ENCODE measurements at regions not wholly inside any gene's neighbourhood (a gene's known extent, or its start where the extent isn't known, plus 50 kb on each side); places are given as distances from the start of the nearest gene placed in this dataset.

DNA sequence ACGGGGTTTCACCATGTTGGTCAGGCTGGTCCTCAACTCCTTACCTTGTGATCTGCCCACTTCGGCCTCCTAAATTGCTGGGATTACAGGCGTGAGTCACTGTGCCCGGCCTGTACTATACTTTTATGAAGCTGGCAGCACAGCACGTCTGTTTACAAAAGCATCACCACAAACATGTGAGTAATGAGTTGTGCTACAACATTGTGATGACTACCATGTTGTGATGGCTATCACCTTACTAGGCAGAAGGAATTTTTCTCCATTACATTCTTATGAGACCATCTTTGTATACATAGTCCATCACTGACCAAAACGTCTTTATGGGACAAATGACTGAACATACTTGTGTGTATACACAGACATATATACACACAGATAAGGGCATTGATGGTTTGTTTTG lies 1019.0 kb downstream of the CDH18 start:
- DNase-seq (ENCODE audit: extremely low spot score in 2 of 2), result no peak
- Histone ChIP-seq H3K27ac (no peak overlapping the region), H3K4me3 (no peak overlapping the region), H3K36me3 (no peaks in the 10 kb centered on the region), H3K27me3 (no peaks in the 10 kb centered on the region), H3K4me1 (no peaks in the 10 kb centered on the region), H3K9me3 (no peaks in the 10 kb centered on the region)
- TF ChIP-seq POLR2A (IDR thresholded peaks at IDR 0.05) (no peak), POLR2AphosphoS5 (IDR thresholded peaks at IDR 0.05; ENCODE audit: insufficient read depth in 1 of 2, low read depth in 1 of 2) (no peak)
- TF ChIP-seq, protein P1, sequence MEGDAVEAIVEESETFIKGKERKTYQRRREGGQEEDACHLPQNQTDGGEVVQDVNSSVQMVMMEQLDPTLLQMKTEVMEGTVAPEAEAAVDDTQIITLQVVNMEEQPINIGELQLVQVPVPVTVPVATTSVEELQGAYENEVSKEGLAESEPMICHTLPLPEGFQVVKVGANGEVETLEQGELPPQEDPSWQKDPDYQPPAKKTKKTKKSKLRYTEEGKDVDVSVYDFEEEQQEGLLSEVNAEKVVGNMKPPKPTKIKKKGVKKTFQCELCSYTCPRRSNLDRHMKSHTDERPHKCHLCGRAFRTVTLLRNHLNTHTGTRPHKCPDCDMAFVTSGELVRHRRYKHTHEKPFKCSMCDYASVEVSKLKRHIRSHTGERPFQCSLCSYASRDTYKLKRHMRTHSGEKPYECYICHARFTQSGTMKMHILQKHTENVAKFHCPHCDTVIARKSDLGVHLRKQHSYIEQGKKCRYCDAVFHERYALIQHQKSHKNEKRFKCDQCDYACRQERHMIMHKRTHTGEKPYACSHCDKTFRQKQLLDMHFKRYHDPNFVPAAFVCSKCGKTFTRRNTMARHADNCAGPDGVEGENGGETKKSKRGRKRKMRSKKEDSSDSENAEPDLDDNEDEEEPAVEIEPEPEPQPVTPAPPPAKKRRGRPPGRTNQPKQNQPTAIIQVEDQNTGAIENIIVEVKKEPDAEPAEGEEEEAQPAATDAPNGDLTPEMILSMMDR (IDR thresholded peaks at IDR 0.05), result no peak
- intact Hi-C loops (cut with DNase I), result no loop called here

DNA sequence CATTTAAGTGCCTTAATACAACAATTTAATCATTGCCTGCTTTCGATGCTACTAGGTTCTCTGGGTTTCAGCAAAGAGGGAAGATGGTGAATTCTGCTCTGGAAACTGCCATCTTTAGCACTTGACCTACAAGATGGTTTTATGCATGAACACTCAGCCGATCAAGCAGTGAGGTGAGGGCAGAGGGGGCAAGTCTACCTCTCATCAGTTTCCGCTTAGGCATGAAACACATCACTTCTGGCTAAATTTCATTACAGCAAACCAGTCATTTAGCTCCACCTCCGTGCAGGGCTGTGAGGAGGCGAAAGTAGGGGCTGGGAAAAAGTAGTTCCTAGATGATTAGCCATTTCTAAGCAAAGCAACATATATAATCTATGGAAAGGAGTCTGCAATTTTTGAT lies 1018.0 kb downstream of the CDH18 start:
- Histone ChIP-seq H3K4me3 (no peak overlapping the region), H3K27ac (no peak overlapping the region), H3K9me3 (no peaks in the 10 kb centered on the region), H3K27me3 (no peaks in the 10 kb centered on the region), H3K36me3 (no peaks in the 10 kb centered on the region), H3K4me1 (no peaks in the 10 kb centered on the region)
- DNase-seq (ENCODE audit: extremely low spot score in 2 of 2), result no peak
- intact Hi-C loops (cut with DNase I), result no loop called here
- TF ChIP-seq POLR2AphosphoS5 (IDR thresholded peaks at IDR 0.05; ENCODE audit: insufficient read depth in 1 of 2, low read depth in 1 of 2) (no peak), POLR2A (IDR thresholded peaks at IDR 0.05) (no peak)
- TF ChIP-seq, protein P1 (IDR thresholded peaks at IDR 0.05), result no peak

DNA sequence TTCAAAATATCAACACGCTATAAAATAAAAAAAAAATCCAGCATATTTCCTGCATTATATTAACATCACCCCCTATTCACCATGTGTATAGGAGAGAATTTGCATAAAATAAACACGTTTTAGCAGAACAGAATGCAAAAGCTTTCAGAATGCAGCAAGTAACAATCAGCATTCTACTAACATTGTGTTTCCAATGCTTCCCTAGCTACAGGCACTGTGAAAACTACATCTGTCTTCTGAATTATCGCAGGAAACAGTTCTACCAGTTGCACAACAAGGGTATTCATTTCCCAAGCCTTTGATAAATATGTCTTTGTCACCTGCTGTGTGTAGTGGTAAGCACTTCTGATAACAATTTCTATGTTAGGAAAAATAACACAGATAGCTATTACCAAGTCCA lies 1015.8 kb downstream of the CDH18 start:
- H3K36me3 ChIP-seq, result no peaks in the 10 kb centered on the region
- no peak for DNase-seq (ENCODE audit: extremely low spot score in 2 of 2)
- H3K27ac ChIP-seq, result no peak overlapping the region
- no peak for TF ChIP-seq POLR2A (IDR thresholded peaks at IDR 0.05)
- TF ChIP-seq, protein P1 (IDR thresholded peaks at IDR 0.05), result no peak
- intact Hi-C loops (cut with DNase I), result no loop called here
- no peak overlapping the region for H3K4me3 ChIP-seq
- H3K27me3 ChIP-seq, result no peaks in the 10 kb centered on the region
- H3K4me1 ChIP-seq, result no peaks in the 10 kb centered on the region
- H3K9me3 ChIP-seq, result no peaks in the 10 kb centered on the region

DNA sequence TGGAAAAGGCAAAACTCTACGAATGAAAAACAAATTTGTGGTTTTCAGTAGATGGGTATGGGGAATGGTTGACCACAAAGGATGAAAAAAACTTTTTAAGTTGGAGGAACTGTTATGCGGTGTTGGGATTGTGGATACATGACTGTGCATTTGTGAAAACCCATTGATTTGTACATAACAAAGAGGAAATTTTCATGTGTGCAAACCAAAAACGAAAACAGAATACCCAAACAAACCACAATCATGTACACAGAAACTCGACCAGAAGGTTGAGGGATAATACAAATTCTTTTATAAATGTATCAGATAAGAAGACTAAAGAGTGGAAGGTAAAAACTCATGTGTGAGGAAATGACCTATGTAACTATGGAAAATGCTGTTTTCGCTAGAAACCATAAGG lies 1012.4 kb downstream of the CDH18 start:
- Histone ChIP-seq H3K36me3 (no peaks in the 10 kb centered on the region), H3K4me1 (no peaks in the 10 kb centered on the region), H3K9me3 (no peaks in the 10 kb centered on the region), H3K27me3 (no peaks in the 10 kb centered on the region), H3K27ac (no peak overlapping the region), H3K4me3 (no peak overlapping the region)
- intact Hi-C loops (cut with DNase I), result no loop called here
- TF ChIP-seq, protein P1 (IDR thresholded peaks at IDR 0.05), result no peak
- no peak for TF ChIP-seq POLR2AphosphoS5 (IDR thresholded peaks at IDR 0.05; ENCODE audit: insufficient read depth in 1 of 2, low read depth in 1 of 2)
- no peak for TF ChIP-seq POLR2A (IDR thresholded peaks at IDR 0.05)
- DNase-seq (ENCODE audit: extremely low spot score in 2 of 2), result no peak

DNA sequence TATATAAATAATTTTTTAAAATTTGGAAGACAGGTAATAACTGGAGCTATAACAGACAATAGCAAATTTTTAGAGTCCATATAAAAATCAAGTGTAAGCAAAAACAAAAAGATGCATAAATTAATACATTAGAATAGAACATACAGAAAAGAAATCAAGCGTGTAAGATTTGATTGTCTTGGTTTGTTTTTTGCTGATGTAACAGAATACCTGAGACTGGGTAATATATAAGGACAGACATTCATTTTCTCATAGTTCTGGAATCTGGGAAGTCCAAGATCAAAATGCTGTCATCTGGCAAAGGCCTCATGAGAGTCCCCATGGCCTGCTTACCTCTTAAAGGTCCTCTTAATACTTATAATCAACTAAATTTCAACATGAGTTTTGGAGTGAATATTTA lies 1010.1 kb downstream of the CDH18 start:
- Histone ChIP-seq H3K4me1 (no peaks in the 10 kb centered on the region), H3K4me3 (no peak overlapping the region), H3K27me3 (no peaks in the 10 kb centered on the region), H3K9me3 (no peaks in the 10 kb centered on the region), H3K36me3 (no peaks in the 10 kb centered on the region), H3K27ac (no peak overlapping the region)
- intact Hi-C loops (cut with DNase I), result no loop called here
- no peak for DNase-seq (ENCODE audit: extremely low spot score in 2 of 2)
- TF ChIP-seq, protein P1 (IDR thresholded peaks at IDR 0.05), result no peak
- TF ChIP-seq POLR2AphosphoS5 (IDR thresholded peaks at IDR 0.05; ENCODE audit: insufficient read depth in 1 of 2, low read depth in 1 of 2) (no peak), POLR2A (IDR thresholded peaks at IDR 0.05) (no peak)

All from vagina (tissue), 2 donors.